Tongue (tissue), 1 donor: ENCODE measurements at regions not wholly inside any gene's neighbourhood (a gene's known extent, or its start where the extent isn't known, plus 50 kb on each side); places are given as distances from the start of the nearest gene placed in this dataset.

Experiments used
- DNase-seq: peaks from one replicate; pipeline ENCODE4 v3.0.0-alpha.2; 2015

DNA sequence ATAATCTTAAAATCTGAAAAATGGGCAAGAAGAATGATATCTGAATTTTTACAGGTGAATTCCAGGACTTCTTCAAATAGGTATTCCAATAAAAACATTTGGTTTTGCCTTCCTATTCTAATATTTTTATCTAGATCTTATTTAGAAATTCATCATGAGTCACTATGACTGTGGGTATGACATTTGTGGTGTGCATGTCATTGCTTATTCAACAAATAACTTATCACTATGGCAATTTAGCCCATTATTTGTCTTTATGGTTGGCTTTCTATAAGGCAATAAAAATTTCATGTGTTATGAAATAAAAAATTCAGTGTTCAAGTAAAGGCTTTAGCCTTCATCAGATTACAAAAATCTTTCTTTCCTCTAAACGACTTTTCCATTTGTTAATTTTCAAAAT is 1139.6 kb upstream of the NUDT12 start:
- DNase-seq: no peak

DNA sequence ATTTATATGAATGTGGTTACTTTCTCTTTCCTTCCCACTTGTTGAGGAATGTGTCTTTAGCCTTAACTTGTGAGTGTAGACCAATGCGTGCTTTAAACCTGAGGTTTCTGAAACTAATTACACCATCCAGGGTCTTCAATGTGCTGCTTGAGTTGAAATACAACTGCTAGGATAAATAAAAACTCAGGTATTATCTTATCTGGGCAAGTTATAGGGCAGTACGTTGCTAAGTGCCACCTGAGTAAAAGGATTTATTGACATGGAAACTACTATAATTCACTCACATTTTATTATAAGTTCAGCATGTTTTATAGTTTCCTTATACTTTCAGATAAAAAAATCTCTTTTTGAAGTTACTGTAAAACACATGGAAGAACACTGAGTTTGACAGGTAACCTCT is 1136.8 kb upstream of the NUDT12 start:
- no peak for DNase-seq

DNA sequence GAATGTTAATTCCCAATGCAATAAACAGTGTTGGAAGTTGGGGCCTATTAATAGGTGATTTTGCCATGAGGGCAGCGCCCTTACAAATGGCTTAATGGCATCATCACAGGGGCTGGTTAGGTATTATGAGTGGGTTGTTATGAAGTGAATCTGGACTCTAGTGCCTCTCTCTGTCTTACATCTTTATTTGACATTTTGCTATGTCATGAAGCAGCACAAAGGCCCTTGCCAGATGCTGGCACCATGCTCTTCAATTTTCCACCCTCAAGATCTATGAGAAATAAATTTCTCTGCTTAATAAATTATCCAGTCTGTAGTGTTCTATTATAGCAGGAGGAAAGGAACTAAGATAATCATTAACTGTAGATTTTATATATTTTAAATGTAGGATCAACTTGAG is 1098.7 kb upstream of the NUDT12 start:
- DNase-seq: no peak

DNA sequence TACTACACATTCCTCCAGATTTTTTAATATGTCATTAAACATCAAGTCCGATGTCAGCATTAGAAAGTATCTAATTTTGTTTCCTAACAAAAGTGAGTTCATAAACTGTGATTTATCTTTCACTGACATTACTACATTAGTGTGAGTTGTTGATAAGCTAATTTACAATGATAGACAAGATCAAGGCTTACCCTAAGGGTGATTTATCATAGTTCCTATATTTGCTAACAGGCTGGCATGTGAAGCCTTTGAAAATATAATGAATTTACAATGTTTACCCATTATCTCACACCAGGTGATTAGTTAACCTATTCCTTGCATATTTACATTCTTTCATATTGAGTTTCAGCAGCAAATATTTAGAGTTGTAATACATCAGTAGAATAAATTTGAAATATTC is 1096.9 kb upstream of the NUDT12 start:
- no peak for DNase-seq

DNA sequence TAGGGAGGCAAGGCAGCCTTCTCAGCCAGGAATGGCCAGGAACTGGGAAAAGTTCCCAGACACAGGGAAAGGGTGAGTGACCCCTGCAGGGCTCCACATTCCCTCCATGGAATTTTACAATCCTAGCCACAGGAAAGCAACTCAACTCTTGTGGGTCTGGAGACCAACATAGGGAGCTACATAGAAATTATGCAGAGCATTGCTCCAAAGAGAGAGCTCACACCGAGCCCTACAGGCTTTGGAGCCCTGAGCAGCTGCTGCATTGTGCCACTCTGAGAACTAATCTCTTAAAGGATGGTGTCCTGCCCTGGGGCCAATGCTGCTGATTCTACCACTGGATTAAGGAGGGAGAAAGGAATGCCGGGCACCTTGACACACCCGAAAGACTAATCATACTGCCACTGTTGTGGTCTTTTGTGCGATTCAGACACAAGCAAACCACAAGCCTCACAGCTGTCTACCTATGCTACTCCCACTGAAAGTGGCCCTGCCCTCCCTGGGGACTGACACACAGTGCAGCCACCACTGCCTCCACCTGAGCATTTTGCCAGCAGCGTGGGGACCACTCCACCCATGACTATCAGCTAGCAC is 1089.8 kb upstream of the NUDT12 start:
- DNase-seq: no peak

DNA sequence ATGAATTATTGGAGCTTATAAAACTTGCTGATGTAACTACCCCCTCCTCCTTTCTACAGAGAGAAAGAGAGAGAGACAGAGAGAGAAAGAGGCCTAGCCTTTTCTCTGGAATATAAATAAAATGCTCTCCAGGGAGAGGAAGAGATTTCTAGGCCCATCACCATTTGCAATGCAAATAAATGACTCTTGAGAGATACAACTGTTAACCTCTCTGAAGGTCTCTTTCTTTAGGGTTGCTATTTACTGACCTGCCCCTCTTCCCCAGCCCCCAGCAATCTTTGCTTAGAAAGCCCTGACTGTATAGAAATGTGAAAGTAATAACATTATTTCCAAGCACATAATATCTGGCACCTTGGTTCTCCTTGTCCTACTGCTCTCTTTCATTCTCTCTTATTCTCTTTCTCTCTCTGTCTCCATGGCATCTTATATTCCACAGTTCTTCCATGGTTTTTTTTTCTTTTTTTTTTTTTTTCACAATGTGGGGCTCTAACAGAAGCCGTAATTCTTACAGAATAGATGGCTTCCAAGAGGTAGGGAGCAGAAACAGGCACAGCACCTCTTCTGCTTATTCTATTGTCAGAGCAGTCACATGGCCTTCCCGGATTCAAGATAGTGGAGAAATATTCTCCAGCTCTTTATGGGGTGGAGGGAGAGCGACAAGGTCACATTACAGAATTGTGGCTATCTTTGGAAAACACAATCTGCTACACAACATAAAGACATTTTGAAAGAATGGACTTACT is 1087.9 kb upstream of the NUDT12 start:
- no peak for DNase-seq

DNA sequence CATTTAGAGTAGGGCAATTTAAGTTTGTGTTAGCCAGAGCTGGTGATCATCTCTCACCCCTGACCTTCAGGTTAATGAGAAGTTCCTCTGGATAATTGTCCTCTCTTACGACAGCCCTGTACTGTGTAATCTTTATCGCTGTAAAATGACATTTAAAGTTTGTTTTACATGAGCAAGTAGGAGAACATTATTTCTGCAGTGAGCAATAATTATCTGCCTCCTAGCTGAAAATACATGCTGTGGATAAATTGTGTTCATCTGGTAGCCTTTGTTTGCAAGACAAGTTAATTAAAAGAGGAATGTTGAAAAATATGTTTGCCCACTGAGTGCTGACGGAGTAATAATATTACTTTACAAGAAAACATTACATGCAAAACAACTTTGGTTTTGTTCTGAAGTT is 1083.8 kb upstream of the NUDT12 start:
- no peak for DNase-seq

DNA sequence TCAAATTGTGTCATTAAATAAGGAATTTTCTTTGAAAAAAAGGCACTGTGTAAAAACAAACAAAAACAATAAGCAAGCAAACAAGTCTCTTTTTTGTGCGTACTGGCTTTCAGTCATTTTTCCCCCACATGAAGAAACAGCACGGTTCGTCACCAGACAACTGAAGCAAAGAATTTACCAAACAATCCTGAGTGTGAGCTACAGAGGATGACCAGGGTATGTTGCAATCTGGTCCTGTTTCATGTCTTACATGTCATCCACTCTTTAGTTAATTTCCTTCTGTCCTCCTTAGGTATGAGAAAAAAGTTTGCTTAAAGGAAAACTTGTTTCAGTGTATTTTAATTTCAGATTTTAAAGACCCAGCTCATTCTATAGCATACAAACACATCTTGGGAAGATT is 1080.7 kb upstream of the NUDT12 start:
- DNase-seq: peak; percentile 41

DNA sequence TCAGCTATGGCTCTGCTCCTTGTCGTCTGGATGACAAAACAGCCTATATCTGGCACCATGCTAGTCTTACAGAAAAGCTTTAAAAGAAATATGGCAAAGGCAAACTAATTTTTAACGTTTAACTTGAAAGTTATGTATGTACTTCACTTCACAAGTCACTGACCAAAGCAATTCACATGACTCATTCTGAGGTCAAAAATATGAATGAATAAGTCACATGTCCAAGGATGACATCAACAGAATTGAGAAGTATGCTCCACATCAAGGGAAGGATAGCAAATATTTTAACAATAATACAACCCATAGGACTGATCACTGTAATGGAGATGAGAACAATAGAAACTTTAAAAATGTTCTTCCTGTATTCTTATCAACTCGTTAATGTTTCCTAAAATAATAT is 1072.6 kb upstream of the NUDT12 start:
- no peak for DNase-seq

DNA sequence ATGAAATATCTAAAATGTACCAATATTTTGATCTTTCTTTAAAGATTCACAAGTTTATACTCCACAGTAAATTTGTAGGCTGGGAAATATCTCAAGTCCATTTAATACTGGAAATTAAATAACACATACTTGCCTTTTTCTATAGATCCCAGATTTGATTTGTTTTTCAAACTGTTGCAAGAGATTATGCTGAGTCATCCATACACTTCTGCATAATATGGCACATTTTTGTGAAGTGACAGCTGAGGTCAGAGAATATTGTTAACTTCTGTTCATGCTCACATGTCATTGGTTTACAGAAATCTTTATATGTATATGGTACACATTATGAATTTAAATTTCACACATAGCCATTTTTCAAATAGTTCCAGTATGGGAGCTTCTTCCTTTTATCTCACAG is 1066.3 kb upstream of the NUDT12 start:
- no peak for DNase-seq

DNA sequence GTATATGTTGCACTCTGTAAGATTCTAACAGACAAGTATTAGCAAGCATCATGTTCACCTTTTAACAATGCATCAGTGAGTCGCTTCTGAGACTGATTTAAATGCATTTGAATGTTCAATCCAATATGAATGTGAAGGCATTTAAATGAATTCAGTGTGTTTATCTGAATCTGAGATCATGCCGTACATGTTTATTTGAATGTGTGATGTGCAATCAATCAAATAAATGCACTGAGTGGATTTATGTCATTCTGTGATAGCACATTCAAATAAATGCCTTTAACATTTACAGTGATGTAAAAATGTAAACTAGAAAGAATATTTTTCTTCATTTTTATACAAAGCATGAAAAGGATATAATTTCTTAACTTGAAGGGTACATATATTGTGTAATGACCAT is 1063.5 kb upstream of the NUDT12 start:
- no peak for DNase-seq

DNA sequence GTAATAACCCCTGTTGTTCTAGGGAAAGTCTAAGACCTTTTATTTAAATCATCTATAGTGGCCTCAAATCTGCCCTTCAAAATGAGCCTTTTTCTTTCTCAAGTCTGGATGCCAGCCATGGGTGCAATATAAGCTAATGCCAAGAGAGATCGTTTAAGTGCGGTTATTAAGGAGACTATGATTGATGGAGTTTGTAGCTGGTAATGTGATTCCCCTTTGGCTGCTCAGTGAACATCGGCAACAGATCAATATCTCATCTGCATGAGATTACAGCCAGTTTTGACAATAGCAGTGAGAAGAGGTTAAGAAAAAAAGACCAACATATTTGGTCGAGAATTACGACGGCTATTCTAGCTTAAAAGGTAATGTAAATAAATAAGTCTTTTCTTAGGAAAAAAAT is 1049.4 kb upstream of the NUDT12 start:
- DNase-seq: no peak

DNA sequence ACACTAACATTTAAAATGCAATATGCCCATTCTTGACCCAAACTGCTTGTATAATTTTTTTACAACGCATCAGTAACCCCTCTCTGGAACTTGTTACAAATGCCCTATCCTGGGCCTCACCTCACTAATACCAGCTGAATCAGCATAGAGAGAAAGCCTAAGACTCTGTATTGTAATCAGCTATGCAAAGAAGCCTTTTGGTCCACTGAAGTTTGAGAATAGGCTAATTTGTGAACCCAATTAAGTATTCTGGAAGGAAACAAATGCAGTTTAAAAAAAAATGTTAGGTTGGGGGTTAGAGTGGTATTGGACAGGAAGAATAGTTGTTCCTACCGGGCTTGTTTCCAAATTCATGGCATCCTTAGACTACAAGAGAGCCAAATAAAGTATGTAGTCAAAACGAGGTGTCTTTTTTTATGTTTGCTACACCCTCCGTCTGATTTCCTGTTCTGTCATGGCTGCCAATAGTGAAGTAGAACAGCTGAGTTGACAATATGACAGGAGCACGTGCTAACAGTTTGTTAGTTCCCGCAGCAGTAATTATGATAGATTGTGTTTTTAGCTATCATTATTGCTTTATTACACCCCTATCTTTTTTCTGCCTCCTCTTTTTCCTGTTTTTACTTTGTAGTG is 1048.7 kb upstream of the NUDT12 start:
- no peak for DNase-seq

DNA sequence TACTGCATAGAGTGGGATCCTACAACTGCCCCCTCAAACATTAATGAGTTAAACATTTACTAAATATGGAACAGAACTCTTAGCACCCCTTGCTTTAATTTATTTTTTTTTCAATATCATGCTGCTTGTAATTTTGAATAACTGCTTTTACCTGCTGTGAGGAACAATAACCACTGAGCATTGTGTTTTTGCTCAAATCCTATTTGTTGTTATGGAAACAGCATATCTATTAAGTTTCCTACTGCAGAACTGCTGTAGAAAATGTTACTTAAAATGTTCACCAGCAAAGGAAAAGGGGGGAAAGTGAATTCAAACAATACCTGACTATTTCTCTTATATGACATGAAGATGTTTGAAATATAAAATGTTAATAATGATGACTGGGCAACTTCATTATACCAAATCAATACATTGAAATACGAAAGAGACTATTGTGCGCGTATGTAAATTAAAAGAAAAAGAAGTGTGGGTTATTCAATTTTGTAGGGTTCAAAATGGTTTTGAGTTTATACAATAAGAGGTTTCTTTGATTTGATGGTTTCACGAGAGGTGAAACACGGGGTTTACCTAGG is 1043.8 kb upstream of the NUDT12 start:
- no peak for DNase-seq

DNA sequence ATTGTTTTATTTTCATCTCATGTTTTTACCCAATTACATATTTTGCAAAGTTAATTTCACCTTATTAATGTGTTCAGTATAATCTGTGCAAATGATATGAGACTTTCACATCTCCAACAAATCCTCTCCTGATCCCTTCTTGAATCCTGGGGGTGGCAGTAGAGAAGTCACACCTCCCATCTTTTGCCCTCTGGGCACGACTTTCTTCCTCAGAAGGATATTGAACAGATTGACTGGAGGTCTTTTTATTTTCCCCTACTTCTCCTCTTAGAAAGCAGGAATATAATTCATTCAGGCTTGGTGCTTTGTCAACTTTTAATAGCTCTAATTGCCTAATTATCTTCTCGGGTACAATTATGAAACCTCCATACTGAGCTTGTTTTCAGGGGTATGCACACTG is 1037.1 kb upstream of the NUDT12 start:
- no peak for DNase-seq

DNA sequence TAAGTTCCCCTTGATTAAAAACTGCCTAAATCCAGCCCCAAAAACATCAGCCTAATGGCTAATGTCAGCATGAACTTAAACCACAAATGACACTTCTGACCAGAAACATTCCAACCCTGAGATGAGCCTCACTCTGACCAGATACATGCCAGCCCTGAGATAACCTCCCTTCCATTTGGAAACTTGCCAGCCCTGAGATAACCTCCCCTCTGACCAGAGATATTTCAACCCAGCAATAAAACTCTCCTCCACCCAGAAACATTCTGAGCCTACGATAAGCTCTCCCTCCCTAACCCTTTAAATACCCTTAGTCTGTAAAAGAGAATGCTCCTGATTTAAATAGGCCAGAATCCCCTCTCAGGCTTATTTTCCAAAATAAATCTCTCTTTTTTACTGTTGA is 1035.7 kb upstream of the NUDT12 start:
- no peak for DNase-seq

DNA sequence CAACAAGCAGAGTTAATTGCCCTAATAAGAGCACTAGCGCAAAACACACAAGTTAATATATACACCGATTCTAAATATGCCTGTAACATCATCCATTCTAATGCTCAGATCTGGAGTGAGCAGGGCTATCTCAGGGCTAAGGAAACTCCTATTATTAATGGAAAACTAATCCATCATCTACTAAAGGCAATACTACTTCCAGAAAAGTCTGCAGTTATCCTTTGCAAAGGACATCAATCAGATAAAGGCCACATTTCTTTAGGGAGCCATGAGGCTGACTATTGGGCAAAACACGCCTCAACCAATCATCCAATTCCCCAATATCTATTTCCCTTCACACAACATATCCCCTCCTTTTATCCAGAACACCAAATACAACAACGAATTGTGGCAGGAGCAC is 1032.3 kb upstream of the NUDT12 start:
- no peak for DNase-seq

DNA sequence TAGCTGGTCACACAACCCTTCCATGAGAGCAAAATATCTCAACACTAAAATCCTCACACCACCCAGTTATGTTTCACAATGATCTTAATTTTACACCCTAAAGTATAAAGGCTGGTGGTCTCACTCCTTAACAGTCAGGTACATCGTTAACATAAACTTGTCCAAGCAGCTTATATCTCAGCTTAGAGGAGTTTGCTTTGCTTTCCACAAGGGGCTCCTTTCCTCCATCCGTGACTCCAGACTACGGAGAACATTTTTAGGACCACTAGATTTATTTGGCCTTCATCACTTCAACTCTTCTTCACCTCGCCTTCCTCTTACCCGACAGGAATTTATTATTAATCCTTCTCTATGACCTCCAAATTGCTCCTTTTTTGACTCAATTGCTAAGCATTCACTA is 1014.1 kb upstream of the NUDT12 start:
- no peak for DNase-seq

DNA sequence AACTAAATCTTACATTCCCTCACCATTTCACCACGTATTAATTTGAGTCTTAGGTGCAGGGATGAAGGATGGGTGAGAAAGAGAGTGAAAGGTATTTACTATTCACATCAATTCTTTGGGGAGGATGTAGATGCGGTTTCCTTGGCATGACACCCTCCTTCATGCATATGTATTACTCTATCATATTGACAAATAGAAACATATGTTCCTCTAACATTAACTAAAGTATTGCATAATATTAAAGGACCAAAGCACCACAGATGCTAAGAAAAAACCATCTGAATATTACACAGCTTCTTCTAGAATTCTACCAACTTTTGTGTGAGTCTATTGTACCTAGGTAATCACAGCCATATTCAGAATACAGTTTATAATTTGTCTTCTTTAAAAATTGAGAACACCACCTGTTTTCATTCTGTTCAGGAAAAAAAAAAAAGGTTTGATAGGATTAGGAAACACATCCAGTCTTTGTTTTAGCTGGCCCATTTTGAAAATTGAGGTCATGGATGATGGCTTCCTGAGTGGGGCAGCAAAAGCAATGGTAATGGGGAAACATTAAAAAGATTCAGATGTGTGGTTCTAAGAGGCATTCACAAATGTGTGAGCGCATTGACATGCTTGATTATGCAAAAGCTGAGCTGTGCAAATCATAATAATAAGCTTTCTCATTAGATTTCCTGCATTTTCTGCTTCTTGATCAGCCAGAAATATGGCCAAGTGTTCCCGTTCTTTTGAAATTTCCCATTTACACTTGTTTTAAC is 1011.5 kb upstream of the NUDT12 start:
- DNase-seq: no peak

DNA sequence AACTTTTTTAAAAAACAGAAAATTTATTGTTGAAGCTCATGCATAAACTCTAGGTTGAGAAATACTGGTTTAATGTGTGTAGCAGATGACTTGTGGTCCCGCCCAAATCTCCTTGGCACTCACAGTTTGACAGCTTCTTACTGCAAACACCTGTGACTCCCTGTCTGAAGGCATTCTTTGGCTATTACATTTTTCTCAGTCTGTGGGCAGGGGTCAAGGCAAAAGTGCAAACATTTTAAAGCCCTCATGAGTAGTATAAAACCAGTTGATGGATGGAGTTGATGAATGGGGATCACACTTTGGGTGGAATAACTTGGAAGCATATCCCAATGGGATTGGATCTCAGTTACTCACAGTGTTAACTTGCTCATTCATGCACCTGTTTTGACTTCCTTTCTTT is 1007.0 kb upstream of the NUDT12 start:
- DNase-seq: no peak

DNA sequence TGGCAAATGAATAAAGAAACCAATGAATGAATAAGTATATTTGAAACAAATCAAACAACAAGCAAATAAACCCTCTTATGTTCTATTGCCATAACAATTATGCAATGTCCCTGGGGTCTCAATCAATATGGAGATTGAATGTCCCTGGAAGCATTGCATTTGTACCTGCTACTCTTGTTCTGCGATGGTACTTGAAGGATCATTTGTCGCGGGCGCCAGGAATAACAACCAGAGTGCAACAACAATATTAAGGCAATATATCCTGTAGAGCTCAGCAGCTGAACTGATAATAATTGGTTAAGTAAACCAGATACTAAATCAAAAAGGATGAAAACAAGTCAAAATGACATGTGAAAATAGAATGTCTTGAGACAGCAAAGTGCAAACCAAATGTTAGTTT is 1001.9 kb upstream of the NUDT12 start:
- DNase-seq: no peak

DNA sequence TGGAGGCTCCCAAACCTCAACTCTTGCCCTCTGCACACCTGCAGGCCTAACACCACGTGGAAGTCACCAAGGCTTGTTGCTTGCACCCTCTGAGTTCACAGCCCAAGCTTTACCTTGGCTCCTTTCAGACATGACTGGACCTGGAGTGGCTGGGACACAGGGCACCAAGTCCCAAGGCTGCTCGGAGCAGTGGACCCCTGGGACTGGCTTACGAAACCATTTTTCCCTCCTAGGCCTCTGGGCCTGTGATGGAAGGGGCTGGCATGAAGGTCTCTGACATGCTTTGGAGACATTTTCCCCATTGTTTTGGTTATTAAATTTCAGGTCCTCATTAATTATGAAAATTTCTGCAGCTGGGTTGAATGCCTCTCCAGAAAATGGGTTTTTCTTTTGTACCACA is 994.4 kb upstream of the NUDT12 start:
- no peak for DNase-seq

DNA sequence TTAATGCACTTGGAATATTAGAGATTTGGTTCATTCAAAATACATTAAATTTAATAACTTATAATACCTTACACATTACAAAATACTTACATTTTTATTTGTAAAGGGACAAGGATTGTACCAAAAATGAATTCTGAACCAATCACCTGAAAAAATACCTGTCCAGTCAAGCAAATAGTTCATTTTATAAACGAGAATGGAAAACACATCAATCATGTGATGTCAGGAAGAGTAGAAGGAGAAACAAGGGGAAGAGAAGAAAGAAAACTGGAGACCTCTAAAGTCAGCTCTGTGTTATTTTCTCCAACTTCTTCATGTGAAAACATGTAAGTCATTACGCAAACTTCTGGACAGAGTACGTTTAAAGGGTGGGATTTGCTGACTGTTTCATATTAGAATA is 989.0 kb upstream of the NUDT12 start:
- DNase-seq: no peak
